WTC11 (cell line): ENCODE measurements at regions not wholly inside any gene's neighbourhood (a gene's known extent, or its start where the extent isn't known, plus 50 kb on each side); places are given as distances from the start of the nearest gene placed in this dataset.

Experiments used
- FOXJ3 ChIP-seq: sonication (generic); formaldehyde crosslinking; IDR thresholded peaks from 2 replicates; pipeline ENCODE4 v1.9.0; 2021; ENCODE audit warnings: missing genetic modification reagents, mild to moderate bottlenecking, borderline replicate concordance
- TEAD4 ChIP-seq: sonication (generic); formaldehyde crosslinking; IDR thresholded peaks from 2 replicates; pipeline ENCODE4 v1.8.0; 2022; ENCODE audit warnings: mild to moderate bottlenecking, missing genetic modification reagents

DNA sequence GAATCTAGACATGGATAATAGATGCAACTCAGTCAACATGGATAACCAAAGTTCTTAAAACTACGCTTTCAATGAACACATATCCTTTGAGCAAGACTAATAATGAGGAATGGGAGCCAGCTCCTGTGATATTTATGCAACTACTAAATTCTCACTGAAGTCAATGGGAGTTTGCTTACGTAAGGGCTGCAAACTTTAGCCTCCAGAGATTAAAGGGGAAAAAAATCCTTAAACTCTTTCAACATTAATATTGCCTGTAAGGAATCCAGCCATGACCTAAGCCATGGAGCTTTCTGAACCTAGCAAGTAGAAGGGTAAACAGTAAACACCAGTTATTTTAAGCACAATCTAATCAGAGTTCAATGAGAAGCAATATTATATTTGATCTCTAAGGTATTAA is 125.2 kb upstream of the PITX2 start:
- TF ChIP-seq FOXJ3 (CRISPR knock-in tag) (no peak), TEAD4 (CRISPR knock-in tag) (no peak)
